GM19238 (cell line): ENCODE measurements at regions not wholly inside any gene's neighbourhood (a gene's known extent, or its start where the extent isn't known, plus 50 kb on each side); places are given as distances from the start of the nearest gene placed in this dataset.
"Not testable (repeated sequence)": the region's sequence is repeated elsewhere in the genome, so short reads cannot be mapped to it uniquely, and the experiment has no call there.

ENCODE experiments used
- DNase-seq: peaks from one replicate; pipeline ENCODE4 v3.0.0; 2011; ENCODE audit warnings: low spot score; ENCODE audit not compliant: insufficient read length

GRCh38 chr6:1156411-1156810 is 155.5 kb upstream of the FOXQ1 start:
- DNase-seq, result not testable (repeated sequence)

- no peak for DNase-seq
Observed at GRCh38 chr6:1153696-1154245, 158.1 kb upstream of the FOXQ1 start.

GRCh38 chr6:1146500-1146899 is 165.4 kb upstream of the FOXQ1 start:
- no peak for DNase-seq

- no peak for DNase-seq
Observed at GRCh38 chr6:1145768-1146218, 166.1 kb upstream of the FOXQ1 start.

- no peak for DNase-seq
Observed at GRCh38 chr6:1144842-1145767, 166.8 kb upstream of the FOXQ1 start.

GRCh38 chr6:1143655-1144054 is 168.2 kb upstream of the FOXQ1 start:
- no peak for DNase-seq

- DNase-seq, result no peak
Observed at GRCh38 chr6:1139155-1139890, 172.6 kb upstream of the FOXQ1 start.

- DNase-seq, result no peak
Observed at GRCh38 chr6:1137849-1138248, 174.0 kb upstream of the FOXQ1 start.

GRCh38 chr6:1136827-1137226 is 175.1 kb upstream of the FOXQ1 start:
- no peak for DNase-seq

- no peak for DNase-seq
Observed at GRCh38 chr6:1136415-1136774, 175.5 kb upstream of the FOXQ1 start.

GRCh38 chr6:1135726-1136414 is 176.0 kb upstream of the FOXQ1 start:
- no peak for DNase-seq

GRCh38 chr6:1131285-1132079 is 180.4 kb upstream of the FOXQ1 start:
- no peak for DNase-seq

GRCh38 chr6:1130709-1131108 is 181.2 kb upstream of the FOXQ1 start:
- DNase-seq, result no peak

GRCh38 chr6:1129131-1129530 is 182.8 kb upstream of the FOXQ1 start:
- no peak for DNase-seq

- no peak for DNase-seq
Observed at GRCh38 chr6:1127597-1128288, 184.2 kb upstream of the FOXQ1 start.

GRCh38 chr6:1127129-1127528 is 184.8 kb upstream of the FOXQ1 start:
- DNase-seq, result no peak

- no peak for DNase-seq
Observed at GRCh38 chr6:1126036-1126435, 185.9 kb upstream of the FOXQ1 start.

- no peak for DNase-seq
Observed at GRCh38 chr6:1125297-1125696, 186.6 kb upstream of the FOXQ1 start.

- DNase-seq, result no peak
Observed at GRCh38 chr6:1124885-1125284, 187.0 kb upstream of the FOXQ1 start.
